GM12878 (cell line): ENCODE measurements at regions not wholly inside any gene's neighbourhood (a gene's known extent, or its start where the extent isn't known, plus 50 kb on each side); places are given as distances from the start of the nearest gene placed in this dataset.

ENCODE experiments used
- ATAC-seq: fragments of 200-7000 bp; cut with Tn5 transposase; 3 replicates; pipeline ENCODE4 v1.9.1; 2020; ENCODE audit warnings: mild to moderate bottlenecking, moderate library complexity
- BruUV-seq: library from RNA; stranded (reverse); fragments of 400-500 nt; replicated peaks from 2 replicates; lab custom pipeline; 2021; lab: Mats Ljungman, UMichigan
- CTCF ChIA-PET: fragments of 300-600 bp; sonication (Branson Sonifier 250); formaldehyde crosslinking; extraction: SDS; loops from one replicate; lab custom pipeline; 2021; ENCODE audit warnings: inconsistent platforms; lab: Yijun Ruan, JAX
- POLR2A ChIA-PET: fragments of 350-600 bp; formaldehyde crosslinking; extraction: SDS; loops from one replicate; lab custom pipeline; 2021; ENCODE audit warnings: inconsistent platforms; lab: Charles Lee
- RAD21 ChIA-PET: fragments of 300-600 bp; sonication (Branson Sonifier 250); formaldehyde crosslinking; loops from one replicate; lab custom pipeline; 2023; ENCODE audit warnings: antibody characterized with exemption; ENCODE audit not compliant: unreplicated experiment; lab: Charles Lee
- SMC1A ChIA-PET: fragments of 300-600 bp; sonication (Branson Sonifier 250); formaldehyde crosslinking; loops from one replicate; lab custom pipeline; 2023; ENCODE audit not compliant: unreplicated experiment, uncharacterized antibody; lab: Charles Lee
- DNase-seq: peaks from one replicate; pipeline ENCODE4 v3.0.0-alpha.2; 2011; ENCODE audit warnings: low read depth, low spot score
- FAIRE-seq: peaks from 3 replicates; lab custom pipeline; 2011; peaks lifted over from hg19 to GRCh38; lab: Jason Lieb, UNC
- H2AFZ ChIP-seq: 2 replicates; pipeline ENCODE4 v1.6.0; 2011; ENCODE audit warnings: low read depth, low read length, control low read depth; ENCODE audit not compliant: control insufficient read depth
- H3K27ac ChIP-seq: 2 replicates; pipeline ENCODE4 v1.5.1; 2011; ENCODE audit warnings: control low read depth; ENCODE audit not compliant: control insufficient read depth, insufficient read depth
- H3K27me3 ChIP-seq, 2 experiments: replicated peaks in 1 of 2; 2 replicates each; pipeline versions ENCODE4 v1.6.0 to v1.6.1; 2011; ENCODE audit warnings: low read length in 1 of 2; ENCODE audit not compliant: control insufficient read depth in 2 of 2, insufficient read depth in 2 of 2
- H3K36me3 ChIP-seq, 2 experiments: 2 replicates each; pipeline ENCODE4 v1.5.1; 2011; ENCODE audit warnings: low read length in 1 of 2; ENCODE audit not compliant: control insufficient read depth in 2 of 2, insufficient read depth in 2 of 2
- H3K4me1 ChIP-seq: 2 replicates; pipeline ENCODE4 v1.6.1; 2011; ENCODE audit warnings: mild to moderate bottlenecking, low read length, moderate library complexity, mixed read lengths; ENCODE audit not compliant: control insufficient read depth, insufficient read depth
- H3K4me2 ChIP-seq: 2 replicates; pipeline ENCODE4 v1.6.0; 2011; ENCODE audit warnings: control low read depth; ENCODE audit not compliant: control insufficient read depth, insufficient read depth
- H3K4me3 ChIP-seq: fragments of 200-600 bp; sonication (generic); 2 replicates; pipeline ENCODE4 v1.5.1; 2016
- H3K79me2 ChIP-seq: 2 replicates; pipeline ENCODE4 v1.6.0; 2011; ENCODE audit warnings: low read length; ENCODE audit not compliant: control insufficient read depth, insufficient read depth
- H3K9ac ChIP-seq: 2 replicates; pipeline ENCODE4 v1.8.0; 2011; ENCODE audit warnings: low read length, control low read depth, mixed read lengths; ENCODE audit not compliant: control insufficient read depth, insufficient read depth
- H3K9me3 ChIP-seq: replicated peaks from 3 replicates; pipeline ENCODE4 v1.5.1; 2011; ENCODE audit warnings: mild to moderate bottlenecking, low read length; ENCODE audit not compliant: control insufficient read depth, insufficient read depth
- H4K20me1 ChIP-seq: 2 replicates; pipeline ENCODE4 v1.6.0; 2011; ENCODE audit not compliant: control insufficient read depth, insufficient read depth
- ASH2L ChIP-seq: fragments of 300-600, 200-600 bp; sonication (generic); IDR thresholded peaks from 2 replicates; pipeline ENCODE4 v1.6.1; 2017; ENCODE audit warnings: low read depth, mild to moderate bottlenecking, borderline replicate concordance
- BCL11A ChIP-seq: IDR thresholded peaks from 2 replicates; pipeline ENCODE4 v1.6.1; 2011; ENCODE audit warnings: low read depth, low read length
- CBX5 ChIP-seq: sonication (generic); IDR thresholded peaks from 2 replicates; pipeline ENCODE4 v1.6.1; 2016; ENCODE audit warnings: low read depth, moderate library complexity, mild to moderate bottlenecking, inconsistent platforms
- CUX1 ChIP-seq: IDR thresholded peaks from 2 replicates; pipeline ENCODE4 v1.6.1; 2012; ENCODE audit warnings: improper control_type of control experiment, low read depth, low read length; ENCODE audit not compliant: insufficient replicate concordance
- E4F1 ChIP-seq: fragments of 450-650 bp; IDR thresholded peaks from 2 replicates; pipeline ENCODE4 v1.6.1; 2018; ENCODE audit warnings: borderline replicate concordance, mild to moderate bottlenecking; ENCODE audit not compliant: partially characterized antibody
- ELK1 ChIP-seq: IDR thresholded peaks from 2 replicates; pipeline ENCODE4 v1.6.1; 2012; ENCODE audit warnings: low read depth, low read length, improper control_type of control experiment
- FOS ChIP-seq: IDR thresholded peaks from 3 replicates; pipeline ENCODE4 v1.6.1; 2011; ENCODE audit warnings: borderline replicate concordance; ENCODE audit not compliant: insufficient read length; ENCODE audit errors: extremely low read depth
- NR2C2 ChIP-seq: IDR thresholded peaks from 2 replicates; pipeline ENCODE4 v1.6.1; 2011; ENCODE audit warnings: borderline replicate concordance, low read depth; ENCODE audit not compliant: control insufficient read depth, insufficient read length
- RELA ChIP-seq: fragments of 450-650 bp; IDR thresholded peaks from 2 replicates; pipeline ENCODE4 v1.8.0; 2014; ENCODE audit warnings: borderline replicate concordance; ENCODE audit not compliant: partially characterized antibody
- SIN3A ChIP-seq: IDR thresholded peaks from 2 replicates; pipeline ENCODE4 v1.6.1; 2012; ENCODE audit warnings: low read depth, low read length, improper control_type of control experiment
- SMAD1 ChIP-seq: fragments of 450-650 bp; IDR thresholded peaks from 2 replicates; pipeline ENCODE4 v1.6.1; 2018; ENCODE audit warnings: mild to moderate bottlenecking, low read depth; ENCODE audit not compliant: partially characterized antibody
- STAT1 ChIP-seq: fragments of 450-650 bp; conservative IDR thresholded peaks from 2 replicates; pipeline ENCODE4 v1.6.1; 2014; ENCODE audit warnings: antibody characterized with exemption, mild to moderate bottlenecking
- TBL1XR1 ChIP-seq: IDR thresholded peaks from 2 replicates; pipeline ENCODE4 v1.6.1; 2012; ENCODE audit warnings: low read depth, low read length, improper control_type of control experiment
- ZNF217 ChIP-seq: fragments of 450-650 bp; IDR thresholded peaks from 2 replicates; pipeline ENCODE4 v1.6.1; 2017; ENCODE audit warnings: antibody characterized with exemption, mild to moderate bottlenecking
- WGBS: methylation state at CpG from one replicate; pipeline ENCODE4 v1.1.6; 2016; ENCODE audit warnings: low lambda C conversion rate; ENCODE audit not compliant: insufficient replicate concordance, insufficient coverage; ENCODE audit errors: missing lambda C conversion rate; 5-methylcytosine and 5-hydroxymethylcytosine counted together
- in situ Hi-C: fragments of 300-500 bp; cut with MboI; formaldehyde crosslinking; loops from 9 replicates; pipeline ENCODE4 v1.14.3; 2018; ENCODE audit warnings: mixed read lengths
- intact Hi-C: fragments of 100-400 bp; cut with micrococcal nuclease; formaldehyde crosslinking; loops from one replicate; pipeline ENCODE4 v1.14.2; 2022; ENCODE audit not compliant: unreplicated experiment

GRCh38 chr3:72601060-72601459, 247.2 kb downstream of the SHQ1 start:
- H3K4me1 ChIP-seq = no peaks in the 10 kb centered on the region
- H3K79me2 ChIP-seq = no peaks in the 10 kb centered on the region
- no peaks in the 10 kb centered on the region for H3K9me3 ChIP-seq
- intact Hi-C loops (no loop called here), in situ Hi-C loops (no loop called here)
- CTCF ChIA-PET = interaction anchor here (1.5 kb wide), 1 partner anchor 9 kb away, joined by 3 read pairs; no protein-coding TSS in a partner anchor
- no peak for DNase-seq
- no peak for TF ChIP-seq NR2C2
- no peak for TF ChIP-seq SMAD1
- TF ChIP-seq RELA = no peak
- TF ChIP-seq ZNF217 = no peak
- TF ChIP-seq ELK1 = no peak
- TF ChIP-seq E4F1 = no peak
- no peak for TF ChIP-seq ASH2L
- no peak for TF ChIP-seq SIN3A
- no peak for TF ChIP-seq CBX5
- TF ChIP-seq BCL11A = no peak
- TF ChIP-seq TBL1XR1 = no peak
- TF ChIP-seq STAT1 = no peak
- TF ChIP-seq FOS = no peak
- no peak for TF ChIP-seq CUX1
- H3K27me3 ChIP-seq = peaks cover 0 to 2% of the 10 kb centered on the region in 2 experiments; a peak in 1 of 4 replicates
- POLR2A ChIA-PET = no interaction called here
- RAD21 ChIA-PET = interaction anchor here (1.5 kb wide), 1 partner anchor 94 kb away, joined by 3 read pairs; no protein-coding TSS in a partner anchor
- no peaks in the 10 kb centered on the region for H3K36me3 ChIP-seq
- WGBS = 57% methylated on average over 5 of the region's 5 CpGs
- no peak overlapping the region for H3K4me2 ChIP-seq
- no TSS peak for BruUV-seq
- no peak overlapping the region for H2AFZ ChIP-seq
- no peak overlapping the region for H3K27ac ChIP-seq
- H4K20me1 ChIP-seq = no peaks in the 10 kb centered on the region
- no peak overlapping the region for H3K9ac ChIP-seq
- SMC1A ChIA-PET = interaction anchor here (0.9 kb wide), 1 partner anchor 14 kb away, joined by 3 read pairs; no protein-coding TSS in a partner anchor
- ATAC-seq = no peak
- FAIRE-seq = no peak
- no peak overlapping the region for H3K4me3 ChIP-seq
